Right atrium auricular region (tissue), 2 donors: ENCODE measurements at regions not wholly inside any gene's neighbourhood (a gene's known extent, or its start where the extent isn't known, plus 50 kb on each side); places are given as distances from the start of the nearest gene placed in this dataset.

Experiments
- DNase-seq: peaks from one replicate; pipeline ENCODE4 v3.0.0-alpha.2; 2019; ENCODE audit warnings: low spot score
- H3K27ac ChIP-seq, 2 donors: fragments of 200-600 bp; sonication (generic); 1 replicate in 1 of 2; 2 replicates in 1 of 2; pipeline ENCODE4 v1.5.1; 2016 to 2019
- H3K27me3 ChIP-seq, 2 donors: fragments of 200-600 bp; sonication (generic); one replicate each; pipeline versions ENCODE4 v1.5.1 to v1.6.0; 2017 to 2019
- H3K36me3 ChIP-seq: fragments of 200-600 bp; sonication (generic); one replicate; pipeline ENCODE4 v1.5.1; 2016
- H3K4me1 ChIP-seq, 2 donors: fragments of 200-600 bp; sonication (generic); one replicate each; pipeline versions ENCODE4 v1.5.1 to v1.6.0; 2017 to 2019
- H3K4me3 ChIP-seq, 2 donors: fragments of 200-600 bp; sonication (generic); 1 replicate in 1 of 2; 2 replicates in 1 of 2; pipeline ENCODE4 v1.5.1; 2017 to 2019; ENCODE audit warnings: mild to moderate bottlenecking in 1 of 2, moderate library complexity in 1 of 2
- H3K9me3 ChIP-seq, 2 donors: fragments of 200-600 bp; sonication (generic); one replicate each; pipeline ENCODE4 v1.5.1; 2019
- CTCF ChIP-seq, 2 donors: fragments of 200-600 bp; sonication (generic); IDR thresholded peaks; one replicate each; pipeline ENCODE4 v1.5.1; 2019; ENCODE audit warnings: antibody characterized with exemption in 2 of 2

GRCh38 chr12:45666396-45666795 lies 63.1 kb upstream of the ARID2 start:
- TF ChIP-seq CTCF (IDR thresholded peaks at IDR 0.05): no peak
- Histone ChIP-seq H3K27me3 (no peaks in the 10 kb centered on the region), H3K4me3 (no peak overlapping the region), H3K9me3 (no peaks in the 10 kb centered on the region), H3K27ac (no peak overlapping the region), H3K4me1 (peaks cover 0 to 17% of the 10 kb centered on the region in 2 donors), H3K36me3 (no peaks in the 10 kb centered on the region)
- DNase-seq: no peak

GRCh38 chr12:45666816-45667215 lies 62.7 kb upstream of the ARID2 start:
- Histone ChIP-seq H3K9me3 (no peaks in the 10 kb centered on the region), H3K4me3 (no peak overlapping the region), H3K36me3 (no peaks in the 10 kb centered on the region), H3K27ac (no peak overlapping the region), H3K4me1 (peaks cover 0 to 17% of the 10 kb centered on the region in 2 donors), H3K27me3 (no peaks in the 10 kb centered on the region)
- no peak for TF ChIP-seq CTCF (IDR thresholded peaks at IDR 0.05)
- DNase-seq: no peak

DNA sequence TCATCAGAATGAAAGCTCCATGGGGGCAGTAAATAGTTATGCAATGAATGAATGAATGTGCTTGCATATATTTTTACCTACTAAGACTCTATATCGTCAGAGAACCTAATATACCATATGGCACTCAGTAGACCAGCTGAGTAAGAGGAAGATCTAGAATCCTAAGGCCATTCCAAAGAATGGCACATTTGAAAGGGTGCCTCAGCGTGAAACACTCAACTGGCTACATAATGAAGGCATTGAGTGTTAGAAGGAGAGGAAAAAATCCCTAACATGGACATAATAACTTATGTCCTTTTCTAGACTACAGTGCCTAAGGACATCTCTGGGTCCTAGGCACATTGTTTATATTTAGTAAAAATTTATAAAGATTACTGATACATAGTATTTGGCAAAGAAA lies 61.7 kb upstream of the ARID2 start:
- Histone ChIP-seq H3K4me1 (peaks cover 0 to 17% of the 10 kb centered on the region in 2 donors), H3K27me3 (no peaks in the 10 kb centered on the region), H3K4me3 (no peak overlapping the region), H3K36me3 (no peaks in the 10 kb centered on the region), H3K27ac (no peak overlapping the region), H3K9me3 (no peaks in the 10 kb centered on the region)
- TF ChIP-seq CTCF (IDR thresholded peaks at IDR 0.05): no peak
- DNase-seq: no peak

DNA sequence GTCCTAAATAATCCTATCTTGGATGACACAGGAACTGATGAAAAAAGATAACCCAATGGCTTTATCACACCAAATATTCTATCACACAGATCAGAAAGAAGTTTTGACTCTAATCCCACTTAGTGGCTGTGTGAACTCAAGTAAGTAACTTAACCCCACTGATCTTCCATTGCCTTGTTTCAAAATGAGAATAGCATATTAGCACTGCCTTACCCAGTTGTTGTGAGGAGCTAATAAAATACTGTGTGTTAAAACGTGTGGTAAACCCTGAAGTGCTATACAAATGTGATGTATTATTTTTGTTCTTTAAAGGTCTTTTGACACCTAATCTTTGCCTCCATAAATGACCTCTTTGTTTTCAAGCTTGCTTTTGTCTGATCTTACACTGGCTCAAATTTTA lies 60.9 kb upstream of the ARID2 start:
- no peaks in the 10 kb centered on the region for H3K9me3 ChIP-seq
- no peaks in the 10 kb centered on the region for H3K27me3 ChIP-seq
- no peaks in the 10 kb centered on the region for H3K36me3 ChIP-seq
- H3K4me1 ChIP-seq: peaks cover 0 to 12% of the 10 kb centered on the region in 2 donors
- H3K27ac ChIP-seq: no peak overlapping the region
- TF ChIP-seq CTCF (IDR thresholded peaks at IDR 0.05): no peak
- no peak for DNase-seq
- no peak overlapping the region for H3K4me3 ChIP-seq

DNA sequence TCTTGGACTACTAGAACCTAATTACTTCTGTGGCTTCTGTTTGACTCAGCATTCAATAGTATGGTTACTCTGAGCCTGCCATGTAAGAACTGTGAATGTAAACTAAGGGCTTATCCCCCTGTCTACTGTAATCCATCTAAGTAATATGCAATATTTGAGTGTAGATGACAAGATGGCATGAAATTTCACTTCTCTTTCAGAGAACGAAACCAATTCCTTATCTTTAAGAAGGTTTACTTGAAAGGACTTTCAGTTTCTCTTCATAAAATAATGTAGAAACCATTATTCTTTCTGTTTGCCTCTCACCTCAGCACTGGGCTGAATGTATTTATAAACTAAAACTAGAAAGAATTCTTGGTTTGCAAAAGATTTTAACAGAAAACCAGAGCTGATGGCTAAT lies 60.4 kb upstream of the ARID2 start:
- no peak for DNase-seq
- no peak for TF ChIP-seq CTCF (IDR thresholded peaks at IDR 0.05)
- no peaks in the 10 kb centered on the region for H3K9me3 ChIP-seq
- no peak overlapping the region for H3K27ac ChIP-seq
- H3K27me3 ChIP-seq: no peaks in the 10 kb centered on the region
- no peaks in the 10 kb centered on the region for H3K36me3 ChIP-seq
- H3K4me3 ChIP-seq: no peak overlapping the region
- peaks cover 0 to 12% of the 10 kb centered on the region in 2 donors for H3K4me1 ChIP-seq

GRCh38 chr12:45669792-45670191 lies 59.7 kb upstream of the ARID2 start:
- no peak overlapping the region for H3K27ac ChIP-seq
- H3K4me3 ChIP-seq: no peak overlapping the region
- H3K4me1 ChIP-seq: peaks cover 0 to 19% of the 10 kb centered on the region in 2 donors
- no peak for TF ChIP-seq CTCF (IDR thresholded peaks at IDR 0.05)
- no peak for DNase-seq
- H3K9me3 ChIP-seq: no peaks in the 10 kb centered on the region
- no peaks in the 10 kb centered on the region for H3K27me3 ChIP-seq
- no peaks in the 10 kb centered on the region for H3K36me3 ChIP-seq
